SIG-M5 treated with dmso at 0.1 percent for 504 hours (cell line): ENCODE measurements at regions not wholly inside any gene's neighbourhood (a gene's known extent, or its start where the extent isn't known, plus 50 kb on each side); places are given as distances from the start of the nearest gene placed in this dataset.
"Not testable (repeated sequence)": the region's sequence is repeated elsewhere in the genome, so short reads cannot be mapped to it uniquely, and the experiment has no call there.

Experiments
- DNase-seq: peaks from one replicate; lab custom pipeline; 2025; ENCODE audit not compliant: unreplicated experiment; lab: John Stamatoyannopoulos, UW

DNA sequence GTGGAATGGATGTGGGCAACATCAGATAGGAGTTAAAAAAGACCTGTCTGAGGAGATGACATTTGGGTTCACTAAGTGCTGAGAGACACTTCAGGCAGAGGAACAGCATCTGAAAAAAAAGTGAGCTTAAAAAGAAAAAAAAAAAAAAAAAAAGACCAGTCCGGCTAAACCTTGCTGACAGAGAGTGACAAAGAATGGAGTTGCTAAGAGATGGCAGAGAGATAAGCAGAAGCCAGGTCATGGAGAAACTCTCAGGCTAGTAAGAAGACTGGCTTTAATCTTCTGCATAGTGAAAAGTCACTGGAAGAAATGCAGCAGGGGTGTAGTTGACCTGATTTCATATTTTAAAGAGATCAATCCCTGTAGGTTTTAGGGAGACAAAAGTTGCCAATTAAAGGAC, 711.1 kb upstream of the SEMA3D start:
- no peak for DNase-seq

DNA sequence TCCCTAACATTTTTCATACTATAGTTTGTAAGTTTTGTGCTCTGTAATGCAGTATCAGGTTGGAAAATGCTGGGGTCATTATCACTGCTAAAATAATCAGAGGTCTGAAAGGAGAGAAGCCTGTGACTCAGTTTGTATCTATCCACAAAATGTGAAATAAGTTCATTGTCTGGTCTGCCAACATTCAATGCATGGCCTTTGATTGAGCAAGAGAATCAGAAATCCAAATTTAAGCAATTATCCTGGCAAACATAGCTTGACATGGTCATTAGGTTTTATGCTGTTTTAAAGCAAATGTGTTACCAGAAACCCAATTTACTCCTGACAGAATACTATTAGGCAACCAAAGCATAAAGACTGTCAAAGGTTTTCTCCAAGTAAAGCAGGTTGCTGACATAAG, 709.7 kb upstream of the SEMA3D start:
- no peak for DNase-seq

DNA sequence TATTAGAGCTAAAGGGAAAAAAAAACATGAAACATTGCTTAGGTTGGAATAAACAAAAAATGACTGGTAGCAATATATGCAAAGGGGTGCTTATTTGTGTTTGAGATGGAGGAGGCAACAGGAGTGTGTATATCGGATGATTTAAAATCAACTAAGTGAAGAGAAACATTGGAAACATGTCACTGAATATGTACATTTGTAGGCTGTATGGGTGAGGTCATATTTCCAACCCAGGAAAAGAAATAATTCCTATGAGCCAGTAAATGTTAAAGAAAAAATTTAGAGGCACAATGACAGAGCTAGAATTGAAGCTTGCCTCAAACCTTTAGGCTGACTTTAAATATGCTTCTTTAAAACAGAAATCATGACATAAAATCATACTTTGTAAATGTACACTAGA, 709.0 kb upstream of the SEMA3D start:
- no peak for DNase-seq

DNA sequence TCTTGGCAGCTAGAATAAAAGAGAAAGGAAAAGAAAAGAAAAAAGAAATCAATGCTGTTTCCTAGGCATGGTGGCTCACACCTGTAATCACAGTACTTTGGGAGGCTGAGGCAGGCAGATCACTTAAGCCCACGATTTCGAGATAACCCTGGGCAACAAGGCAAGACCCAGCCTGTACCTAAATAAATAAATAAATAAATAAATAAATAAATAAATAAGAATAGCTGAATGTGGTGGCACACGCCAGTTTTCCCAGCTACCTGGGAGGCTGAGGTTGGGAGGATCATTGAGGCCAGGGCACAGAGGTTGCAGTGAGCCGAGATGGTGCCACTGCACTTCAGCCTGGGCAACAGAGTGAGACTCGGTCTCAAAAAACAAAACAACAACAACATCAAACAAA, 705.0 kb upstream of the SEMA3D start:
- DNase-seq = not testable (repeated sequence)

DNA sequence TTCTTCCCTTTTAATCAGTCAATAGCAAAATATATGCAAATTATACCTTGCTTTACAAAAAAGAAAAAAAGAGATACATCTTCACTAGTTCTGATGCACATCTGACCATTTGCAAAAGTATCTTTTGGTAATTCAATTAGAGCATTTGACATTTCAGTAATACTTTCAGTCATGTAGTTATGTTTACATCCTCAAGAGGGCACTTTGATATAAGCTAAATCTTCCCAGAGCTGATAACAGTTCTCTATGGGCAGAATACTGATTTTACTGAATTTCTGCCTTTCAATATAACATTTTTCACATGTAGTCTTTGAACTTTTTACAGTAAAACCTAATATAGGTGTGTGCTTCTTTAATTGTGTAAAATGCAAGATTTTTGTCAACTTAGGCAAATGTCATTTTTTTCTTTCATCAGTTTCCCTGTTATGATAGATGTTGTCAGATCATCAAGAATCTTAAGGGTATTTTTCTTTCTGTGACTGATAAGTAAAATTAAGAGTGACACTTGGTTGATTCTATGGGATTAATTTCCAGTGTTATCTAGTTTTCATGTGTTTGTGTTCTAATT, 703.5 kb upstream of the SEMA3D start:
- DNase-seq = peak; percentile 66

DNA sequence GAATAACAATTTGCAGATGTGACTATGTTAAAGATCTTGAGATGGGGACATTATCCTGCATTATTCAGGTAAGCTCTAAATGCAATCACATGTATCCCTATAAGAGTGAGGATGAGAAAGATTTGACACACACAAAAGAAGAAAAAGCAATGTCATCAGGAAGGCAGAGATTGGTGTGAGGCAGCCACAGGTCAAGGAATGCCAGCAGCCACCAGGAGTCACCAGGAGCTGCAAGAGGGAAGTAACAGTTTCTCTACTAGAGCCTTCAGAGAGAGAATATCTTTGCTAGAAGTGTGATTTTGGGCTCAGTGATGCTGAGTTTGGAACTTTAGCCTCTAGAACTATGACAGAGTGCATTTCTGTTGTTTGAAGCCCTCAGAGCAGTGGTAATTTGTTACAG, 700.3 kb upstream of the SEMA3D start:
- no peak for DNase-seq

DNA sequence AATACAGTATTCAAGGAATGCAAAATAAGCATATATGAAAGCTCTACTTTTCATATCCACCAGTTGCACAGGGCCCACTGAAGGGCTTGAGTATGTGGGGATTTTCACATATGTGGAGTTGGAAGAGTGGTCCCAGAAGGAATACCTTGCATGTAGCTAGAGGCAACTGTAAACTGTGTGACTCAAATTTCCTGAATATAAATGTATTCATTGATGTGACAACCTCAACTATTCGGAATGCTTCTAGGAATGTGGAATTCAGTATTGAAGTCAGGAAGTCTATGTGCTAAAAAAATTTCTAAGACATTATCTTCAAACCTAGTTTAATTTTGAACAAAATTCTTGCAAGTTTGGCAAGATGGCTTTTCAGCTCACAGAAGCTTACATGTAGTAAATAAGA, 695.5 kb upstream of the SEMA3D start:
- DNase-seq = no peak

DNA sequence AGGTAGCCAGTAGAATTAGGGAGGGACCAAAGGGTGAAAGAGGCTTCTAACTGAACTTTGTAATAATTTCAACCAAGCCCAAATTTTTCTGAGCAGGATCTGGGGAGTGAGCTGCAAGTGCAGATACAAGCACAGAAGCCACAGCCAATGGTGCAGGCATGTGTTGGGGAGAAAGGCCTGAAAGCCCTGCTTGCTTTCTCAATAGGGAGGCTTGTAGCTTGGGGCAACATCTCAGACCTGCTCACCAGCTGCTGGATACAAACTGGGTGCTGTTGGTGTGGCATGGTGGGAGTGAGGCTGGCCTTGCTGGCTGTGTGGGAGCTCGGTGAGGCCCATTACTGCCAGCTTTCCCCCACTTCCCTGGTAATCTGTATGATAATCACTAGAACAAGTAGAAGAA, 688.5 kb upstream of the SEMA3D start:
- DNase-seq = no peak

DNA sequence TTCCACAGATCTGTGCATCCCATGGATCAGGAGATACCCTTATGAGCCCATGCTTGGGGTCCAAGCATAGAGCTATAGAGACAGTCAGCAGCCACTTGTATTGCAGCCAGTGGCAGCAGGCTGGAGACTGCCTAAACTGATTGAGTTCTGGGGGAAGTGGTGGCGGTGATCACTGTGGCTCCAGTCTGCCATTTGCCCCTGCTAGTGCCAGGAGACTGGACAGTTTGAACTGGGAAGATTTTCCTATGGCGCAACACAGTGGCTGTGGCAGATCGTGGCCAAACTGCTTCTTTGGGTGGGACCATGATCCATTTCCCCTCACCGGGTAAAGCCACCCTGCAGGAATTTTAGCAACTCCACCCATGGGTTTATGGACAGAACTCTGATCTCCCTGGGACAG, 679.7 kb upstream of the SEMA3D start:
- no peak for DNase-seq

DNA sequence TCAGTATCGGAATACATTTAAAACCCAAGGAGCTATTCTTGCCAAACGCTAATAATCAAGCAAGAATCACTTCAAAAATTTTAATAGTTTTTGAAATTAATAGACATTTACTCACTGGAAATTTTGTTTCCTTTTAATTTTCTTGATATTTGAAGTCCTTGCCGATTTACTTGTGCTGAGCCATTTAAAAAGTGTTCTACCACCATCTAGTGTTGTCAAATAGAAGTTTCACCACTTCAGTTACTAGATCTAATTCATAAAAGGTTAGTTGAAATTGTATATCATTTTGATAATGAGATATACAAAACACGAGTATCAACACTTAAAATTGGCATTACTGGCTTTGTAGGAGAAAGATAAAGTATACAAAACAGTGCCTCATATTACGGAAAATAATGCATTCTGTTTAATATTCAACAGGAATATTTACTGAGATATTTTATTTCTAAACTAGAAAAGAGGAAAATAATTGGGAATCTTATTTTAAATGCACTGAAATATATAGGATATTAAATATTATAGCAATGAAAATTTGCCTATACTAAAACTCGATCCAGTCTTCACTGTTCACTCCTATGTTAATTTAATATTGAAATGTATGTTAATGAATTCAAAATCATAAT, 664.8 kb upstream of the SEMA3D start:
- peak; percentile 50 for DNase-seq

DNA sequence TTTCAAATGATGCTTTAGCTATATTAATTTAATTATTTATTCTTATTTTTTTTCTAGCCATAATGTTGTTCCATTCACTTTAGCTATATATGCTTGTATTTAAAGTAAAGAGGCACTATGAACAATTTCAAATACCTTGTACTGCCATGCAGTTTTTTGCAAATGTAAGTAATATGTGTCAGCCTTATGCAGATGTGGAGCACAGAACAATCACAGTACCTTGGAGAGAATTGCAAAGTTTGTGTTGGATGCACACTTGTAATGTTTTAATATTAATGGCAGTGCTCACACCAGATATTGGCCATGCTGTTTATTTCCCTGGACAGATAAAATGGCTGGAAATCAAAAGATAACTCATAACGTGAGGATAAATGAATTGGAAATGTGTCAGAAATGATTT, 663.5 kb upstream of the SEMA3D start:
- DNase-seq = no peak

DNA sequence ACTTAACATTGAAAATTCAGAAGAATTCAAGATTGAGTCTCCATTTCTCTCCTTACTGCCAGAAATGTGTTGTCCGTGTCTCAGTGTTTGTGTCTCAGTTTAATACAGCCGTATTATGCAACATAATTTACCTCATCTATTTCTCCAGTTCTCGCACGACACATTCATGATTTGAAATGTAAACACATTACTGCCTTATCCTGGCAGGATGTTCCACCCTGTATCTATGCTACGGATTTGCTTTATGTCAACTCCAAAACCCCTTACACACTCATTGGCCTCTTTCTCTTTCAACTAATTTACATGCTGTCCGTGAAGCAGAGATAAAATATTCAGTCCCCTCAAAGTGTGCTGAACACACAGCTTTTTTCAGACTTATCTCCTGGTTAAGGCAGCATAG, 653.7 kb upstream of the SEMA3D start:
- DNase-seq = no peak

DNA sequence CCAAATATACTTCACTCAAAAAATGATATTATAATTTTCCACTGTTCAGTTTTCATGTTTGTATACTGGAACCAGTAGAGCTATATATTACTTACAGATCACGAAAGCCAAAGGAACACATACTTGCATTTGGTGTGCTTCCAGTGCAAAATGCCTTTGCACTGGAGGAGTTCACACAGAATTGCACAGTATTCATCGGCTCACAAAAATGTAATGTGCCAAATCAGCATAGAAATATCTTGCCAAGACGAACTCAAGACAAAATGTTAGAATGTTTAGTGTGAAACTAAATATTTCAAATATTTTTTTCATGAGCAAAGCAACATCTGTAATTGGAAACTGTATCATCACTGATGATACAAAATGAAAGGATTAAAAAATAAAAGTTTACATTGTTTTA, 646.2 kb upstream of the SEMA3D start:
- DNase-seq = no peak

DNA sequence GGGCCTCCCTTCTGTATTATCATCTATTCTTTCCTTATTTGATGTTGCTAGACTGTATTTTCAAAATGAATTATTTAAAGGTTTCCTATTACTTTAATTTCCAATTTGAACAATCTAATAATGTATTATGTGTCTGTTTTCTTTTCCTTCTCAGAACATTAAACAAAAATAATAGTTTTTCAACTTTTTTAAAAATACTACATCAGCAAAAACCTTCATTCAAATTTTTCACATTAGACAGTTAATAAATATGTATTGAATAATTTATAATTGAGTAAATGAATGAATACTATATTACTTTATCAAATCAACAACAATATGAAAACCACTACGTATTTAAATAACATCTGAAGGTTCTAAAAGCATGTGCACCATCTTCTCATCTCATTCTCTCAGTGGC, 644.1 kb upstream of the SEMA3D start:
- DNase-seq = no peak

DNA sequence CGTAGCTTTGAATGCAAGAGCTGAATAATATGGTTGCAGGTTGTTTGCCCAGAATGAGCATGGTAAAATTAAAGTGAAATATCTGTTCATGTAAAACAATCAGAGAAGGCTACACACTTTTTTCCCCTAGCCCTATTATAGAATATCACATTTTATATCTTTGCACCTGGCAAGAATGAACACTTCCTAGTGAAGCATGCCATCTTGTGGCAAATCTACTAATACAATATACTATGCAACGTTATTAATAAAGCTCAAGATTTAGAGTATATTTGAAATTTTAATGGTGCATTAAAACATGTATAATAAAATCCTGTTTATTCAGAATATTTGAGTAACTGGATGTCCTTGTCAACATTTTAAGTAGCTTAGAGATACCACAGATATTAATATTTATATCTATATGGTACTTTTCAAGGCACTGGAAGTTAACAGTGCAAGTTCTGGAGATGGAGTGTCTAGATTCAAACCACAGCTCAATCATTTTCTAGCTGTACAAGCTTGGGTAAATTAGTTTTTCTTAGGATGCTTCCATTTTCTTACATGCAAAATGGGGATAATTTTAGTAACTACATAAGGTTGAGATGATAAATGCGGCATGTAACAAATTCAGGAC, 643.1 kb upstream of the SEMA3D start:
- peak; percentile 2 for DNase-seq

DNA sequence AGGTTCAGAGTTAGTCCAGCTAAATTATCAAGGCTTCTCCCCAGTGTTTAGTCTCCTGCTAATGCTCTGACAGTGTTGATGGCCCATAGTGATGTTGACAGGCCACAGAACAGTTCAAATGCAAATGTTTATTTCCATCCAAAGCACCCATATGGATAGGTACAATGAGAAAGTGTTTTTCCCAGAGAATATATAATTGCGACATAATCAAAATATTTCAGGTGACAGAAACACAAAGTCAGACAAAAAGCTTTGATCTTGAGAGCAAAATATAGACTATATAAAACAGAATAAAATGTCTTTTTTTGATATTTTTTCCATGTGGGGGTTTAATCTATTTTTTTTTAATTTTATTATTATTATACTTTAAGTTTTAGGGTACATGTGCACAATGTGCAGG, 642.3 kb upstream of the SEMA3D start:
- no peak for DNase-seq

DNA sequence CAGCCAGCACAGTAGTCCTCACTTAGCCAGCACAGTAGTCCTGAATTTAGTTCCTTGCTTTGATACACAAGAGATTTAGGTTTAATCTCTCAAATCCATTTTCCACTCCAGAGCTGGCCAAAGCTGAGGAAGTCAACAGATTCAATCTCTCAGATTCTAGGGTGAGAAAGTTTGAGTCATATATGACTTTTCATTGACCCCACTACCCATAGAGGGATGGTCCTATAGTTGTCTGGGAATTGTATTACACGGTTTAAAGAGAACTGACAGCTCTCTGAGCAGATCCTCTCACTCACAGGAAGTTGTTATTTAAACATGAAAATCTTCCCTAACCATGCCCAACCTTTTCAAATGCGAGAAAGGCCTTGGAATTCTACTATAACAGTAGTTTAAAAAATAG, 641.8 kb upstream of the SEMA3D start:
- DNase-seq = no peak

DNA sequence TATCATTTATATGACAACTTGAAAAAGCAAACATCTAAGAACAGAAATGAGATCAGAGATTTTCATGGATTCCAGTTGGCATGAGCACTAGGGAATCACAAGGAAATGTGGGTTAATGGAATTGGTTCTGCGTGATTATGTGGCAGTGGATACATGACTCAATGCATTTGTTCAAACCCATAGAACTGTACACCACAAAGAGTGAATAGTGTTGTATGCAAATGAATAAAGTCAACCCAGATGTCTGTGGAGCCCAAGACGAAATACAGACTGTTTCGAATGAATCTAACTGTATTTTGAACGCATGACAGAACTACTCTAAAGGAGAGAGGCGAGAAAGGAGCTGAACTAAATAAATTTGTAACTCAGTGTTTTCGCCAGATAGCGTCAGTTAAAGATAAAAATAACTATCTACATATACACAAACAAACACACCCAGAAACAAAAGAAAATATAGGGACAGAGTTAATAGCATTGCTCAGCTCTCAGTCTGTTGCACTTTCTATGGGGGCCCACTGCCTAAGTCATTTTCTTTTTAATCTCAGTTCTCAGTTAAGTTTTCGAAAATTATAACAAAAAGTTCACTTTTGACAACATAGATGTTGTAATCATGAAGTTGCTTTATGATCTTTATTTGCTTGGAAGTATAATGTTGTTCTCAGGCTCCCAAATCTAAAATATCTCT, 636.7 kb upstream of the SEMA3D start:
- no peak for DNase-seq

DNA sequence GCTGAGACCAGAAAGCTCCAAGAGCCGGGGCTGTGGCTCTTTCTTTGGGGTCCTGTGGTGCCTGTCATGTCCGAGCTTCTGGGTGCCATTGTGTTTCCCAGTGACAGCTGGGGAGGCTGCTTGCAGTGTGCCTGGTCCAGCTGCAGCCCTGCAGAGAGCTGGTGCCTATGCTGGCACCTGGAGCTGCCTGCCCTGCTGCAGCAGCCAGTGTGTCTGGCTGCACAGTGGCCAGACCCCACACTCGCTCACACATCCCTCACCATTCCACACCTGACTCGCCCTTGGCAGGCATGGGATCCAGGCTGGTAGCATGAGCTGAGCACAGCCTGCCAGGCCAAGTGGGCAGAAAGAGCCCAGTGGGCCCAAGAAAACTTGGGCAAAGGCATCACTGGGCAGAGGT, 635.1 kb upstream of the SEMA3D start:
- no peak for DNase-seq

DNA sequence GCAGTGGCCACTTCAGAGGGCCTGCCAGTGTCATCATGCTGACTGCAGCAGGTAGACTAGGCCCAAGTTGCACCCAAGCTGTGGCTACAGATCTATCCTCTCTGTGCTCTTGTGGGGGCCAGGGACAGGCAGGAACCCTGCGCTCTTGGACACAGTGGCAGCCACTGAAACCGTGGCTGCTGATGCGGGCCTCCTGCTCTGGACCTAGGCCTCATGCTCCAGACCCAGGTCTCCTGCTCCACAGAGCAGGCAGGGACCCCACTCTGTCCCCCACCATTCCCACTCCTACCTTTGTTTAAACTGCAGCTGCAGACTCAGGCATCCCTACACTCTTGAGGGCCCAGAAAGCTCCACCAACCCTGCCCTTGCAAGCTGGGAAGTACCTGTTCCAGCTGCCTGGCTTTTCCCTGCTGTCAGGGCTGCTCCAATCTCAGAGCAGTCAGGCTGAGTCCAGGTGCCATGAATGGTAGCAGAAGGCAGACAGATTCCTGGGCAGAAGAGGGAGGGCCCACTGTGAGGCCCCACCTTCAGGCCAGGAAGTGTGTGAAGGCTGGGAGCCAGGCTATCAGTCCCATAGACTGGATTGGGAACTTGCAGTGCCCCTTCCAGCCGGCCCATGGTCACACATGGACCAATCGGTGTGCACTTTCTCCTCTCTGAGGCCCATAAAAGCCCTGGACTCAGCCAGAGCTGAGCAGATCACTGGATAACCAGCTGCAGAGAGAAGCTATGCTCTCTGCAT, 634.0 kb upstream of the SEMA3D start:
- no peak for DNase-seq

DNA sequence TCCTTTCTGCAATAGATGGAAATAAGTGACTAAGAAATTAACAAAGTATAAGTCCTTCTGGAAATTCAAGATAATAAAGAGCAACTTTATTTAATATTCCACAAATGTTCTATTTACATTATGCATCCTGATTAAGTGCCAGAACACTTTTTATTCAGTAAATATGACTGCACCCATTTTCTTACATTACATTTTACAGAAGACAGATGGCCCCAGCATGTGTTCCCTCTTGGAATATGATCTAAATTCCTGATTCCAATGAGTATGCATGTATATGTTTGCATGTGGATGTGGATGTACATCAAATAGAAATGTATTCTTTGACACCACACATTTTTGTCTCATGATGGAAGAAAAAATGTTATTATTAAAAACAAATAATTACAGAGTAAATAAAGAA, 628.7 kb upstream of the SEMA3D start:
- DNase-seq = no peak

DNA sequence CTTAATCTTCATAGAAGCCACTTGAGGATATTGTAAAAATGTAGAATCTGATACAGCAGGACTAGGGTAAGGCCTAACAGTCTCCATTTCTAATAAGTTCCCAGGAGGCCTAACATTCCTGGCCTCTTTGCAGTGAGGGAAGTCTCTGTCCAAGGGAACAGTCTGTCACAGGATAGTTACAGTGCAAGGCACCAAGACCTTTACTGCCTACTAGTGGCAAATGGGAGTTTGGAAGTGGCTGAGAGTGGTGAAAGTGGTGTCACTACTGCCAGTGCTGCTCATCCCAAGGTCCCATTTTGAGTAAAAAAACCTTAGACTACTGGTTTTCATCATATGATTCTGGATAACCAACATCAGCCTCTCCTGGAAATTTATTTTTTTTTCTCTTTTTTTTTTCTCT, 619.5 kb upstream of the SEMA3D start:
- no peak for DNase-seq
